ENCODE measurements at regions not wholly inside any gene's neighbourhood (a gene's known extent, or its start where the extent isn't known, plus 50 kb on each side); places are given as distances from the start of the nearest gene placed in this dataset.

- no peak for DNase-seq
- Histone ChIP-seq H3K4me1 (no peaks in the 10 kb centered on the region), H3K9me3 (peaks cover 0 to 14% (median 0%) of the 10 kb centered on the region in 8 donors), H3K36me3 (no peaks in the 10 kb centered on the region), H3K27me3 (replicated peaks in 1 of 7) (no peaks in the 10 kb centered on the region), H3K4me3 (no peak overlapping the region), H3K27ac (no peak overlapping the region)
- no peak for TF ChIP-seq POLR2AphosphoS5 (IDR thresholded peaks at IDR 0.05)
- no peak for TF ChIP-seq CTCF (IDR thresholded peaks at IDR 0.05 in 8 of 11, conservative IDR thresholded peaks at IDR 0.05 in 3 of 11)
- TF ChIP-seq POLR2A (IDR thresholded peaks at IDR 0.05) = no peak
- intact Hi-C loops (cut with DNase I; ENCODE audit: low total_unique reads) = no loop called here
- WGBS, 5 donors = 86 to 98% (median 90%) methylated on average over 1 of the region's 1 CpG
Measured at GRCh38 chr12:28652239-28652638, 462.0 kb downstream of the CCDC91 start.

DNA sequence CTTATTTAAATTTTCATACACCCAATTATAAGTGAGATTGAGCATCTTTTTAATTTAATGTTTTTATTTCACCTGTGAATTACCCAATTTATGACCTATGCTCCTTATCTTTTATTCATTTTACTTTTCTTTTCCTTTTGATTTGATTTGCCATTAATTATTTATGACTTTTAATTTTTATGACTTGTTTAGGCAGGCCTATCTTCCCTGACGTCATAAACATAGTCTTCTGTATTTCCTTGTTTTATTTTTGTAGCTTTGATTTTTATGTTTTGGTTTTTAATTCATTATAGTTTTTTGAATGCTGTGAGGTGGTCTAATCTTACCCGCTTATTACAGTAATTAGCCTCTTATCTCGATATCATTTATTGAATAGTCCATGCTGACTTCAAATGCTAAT is 467.1 kb upstream of the FAR2 start:
- H3K27ac ChIP-seq = no peak overlapping the region
- no peaks in the 10 kb centered on the region for H3K27me3 ChIP-seq (replicated peaks in 1 of 7)
- no peak for TF ChIP-seq POLR2AphosphoS5 (IDR thresholded peaks at IDR 0.05)
- no peak for TF ChIP-seq CTCF (IDR thresholded peaks at IDR 0.05 in 8 of 11, conservative IDR thresholded peaks at IDR 0.05 in 3 of 11)
- TF ChIP-seq POLR2A (IDR thresholded peaks at IDR 0.05) = no peak
- no peak for DNase-seq
- intact Hi-C loops (cut with DNase I; ENCODE audit: low total_unique reads) = no loop called here
- H3K36me3 ChIP-seq = no peaks in the 10 kb centered on the region
- H3K4me1 ChIP-seq = no peaks in the 10 kb centered on the region
- peaks cover 0 to 10% (median 3%) of the 10 kb centered on the region in 8 donors for H3K9me3 ChIP-seq
- 89 to 96% (median 94%) methylated on average over 3 of the region's 3 CpGs for WGBS, 5 donors
- no peak overlapping the region for H3K4me3 ChIP-seq

DNA sequence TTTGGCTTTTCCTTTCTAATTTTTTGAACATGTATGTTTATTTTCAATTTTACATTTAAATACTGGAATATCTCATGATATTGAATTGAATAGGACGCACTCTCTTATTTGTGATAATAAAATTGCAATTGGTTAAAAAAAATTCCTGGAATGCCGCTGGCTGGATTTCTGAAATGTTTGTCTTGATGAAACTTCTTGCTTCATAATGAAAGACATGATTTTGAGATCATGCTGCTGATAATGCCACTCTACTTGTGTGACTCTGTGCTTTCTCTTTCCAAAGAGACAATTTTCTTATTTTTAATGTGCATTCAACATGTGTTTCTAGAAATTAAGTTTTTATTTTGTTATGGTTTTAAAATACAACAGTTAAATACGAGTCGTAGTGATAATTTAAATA is 465.7 kb upstream of the FAR2 start:
- Histone ChIP-seq H3K36me3 (no peaks in the 10 kb centered on the region), H3K9me3 (no peaks in the 10 kb centered on the region), H3K4me3 (no peak overlapping the region), H3K27ac (no peak overlapping the region), H3K27me3 (replicated peaks in 1 of 7) (no peaks in the 10 kb centered on the region), H3K4me1 (no peaks in the 10 kb centered on the region)
- no peak for DNase-seq
- WGBS, 5 donors = 81 to 88% (median 86%) methylated on average over 4 of the region's 4 CpGs
- intact Hi-C loops (cut with DNase I; ENCODE audit: low total_unique reads) = no loop called here
- no peak for TF ChIP-seq CTCF (IDR thresholded peaks at IDR 0.05 in 8 of 11, conservative IDR thresholded peaks at IDR 0.05 in 3 of 11)
- TF ChIP-seq POLR2AphosphoS5 (IDR thresholded peaks at IDR 0.05) = no peak
- TF ChIP-seq POLR2A (IDR thresholded peaks at IDR 0.05) = no peak

GRCh38 chr12:28689398-28690175 is 459.5 kb upstream of the FAR2 start:
- Histone ChIP-seq H3K36me3 (no peaks in the 10 kb centered on the region), H3K9me3 (no peaks in the 10 kb centered on the region), H3K4me3 (no peak overlapping the region), H3K27ac (no peak overlapping the region), H3K4me1 (no peaks in the 10 kb centered on the region), H3K27me3 (replicated peaks in 1 of 7) (no peaks in the 10 kb centered on the region)
- intact Hi-C loops (cut with DNase I; ENCODE audit: low total_unique reads) = no loop called here
- 85 to 98% (median 87%) methylated on average over 4 of the region's 4 CpGs for WGBS, 5 donors
- TF ChIP-seq POLR2AphosphoS5 (IDR thresholded peaks at IDR 0.05) (no peak), CTCF (IDR thresholded peaks at IDR 0.05 in 8 of 11, conservative IDR thresholded peaks at IDR 0.05 in 3 of 11) (no peak), POLR2A (IDR thresholded peaks at IDR 0.05) (no peak)
- DNase-seq = no peak

All from spleen (tissue), 11 donors.